Inflammatory macrophage treated with lipopolysaccharide for 4 hours (primary cell): ENCODE measurements at regions not wholly inside any gene's neighbourhood (a gene's known extent, or its start where the extent isn't known, plus 50 kb on each side); places are given as distances from the start of the nearest gene placed in this dataset.
"Not testable (repeated sequence)": the region's sequence is repeated elsewhere in the genome, so short reads cannot be mapped to it uniquely, and the experiment has no call there.

ENCODE experiments used
- DNase-seq: peaks from one replicate; pipeline ENCODE4 v3.0.0-alpha.2; 2020

DNA sequence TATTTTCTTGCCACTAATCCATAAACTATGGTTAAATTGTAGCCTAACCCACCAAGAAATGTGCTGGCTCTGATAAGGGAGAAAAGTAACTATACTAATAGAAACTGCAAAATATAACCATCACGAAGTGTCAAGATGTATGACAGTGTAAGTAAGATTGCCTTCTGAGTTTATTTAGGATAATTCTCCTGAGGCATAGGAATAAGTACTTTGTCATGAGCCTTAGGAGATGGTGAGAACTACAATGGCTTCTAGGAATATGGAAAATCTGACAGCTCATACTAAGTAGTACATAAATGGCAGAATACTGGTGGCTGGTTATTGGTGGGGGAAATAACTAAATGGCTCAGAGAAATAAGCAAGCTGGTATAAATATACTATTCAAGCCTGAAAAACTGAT, 543.9 kb downstream of the PRR16 start:
- DNase-seq, result no peak

- no peak for DNase-seq
Observed at GRCh38 chr5:121009058-121009457, 545.0 kb downstream of the PRR16 start.

GRCh38 chr5:121018004-121018403, 553.9 kb downstream of the PRR16 start:
- DNase-seq, result no peak

- no peak for DNase-seq
Observed at GRCh38 chr5:121019106-121019505, 555.0 kb downstream of the PRR16 start.

DNA sequence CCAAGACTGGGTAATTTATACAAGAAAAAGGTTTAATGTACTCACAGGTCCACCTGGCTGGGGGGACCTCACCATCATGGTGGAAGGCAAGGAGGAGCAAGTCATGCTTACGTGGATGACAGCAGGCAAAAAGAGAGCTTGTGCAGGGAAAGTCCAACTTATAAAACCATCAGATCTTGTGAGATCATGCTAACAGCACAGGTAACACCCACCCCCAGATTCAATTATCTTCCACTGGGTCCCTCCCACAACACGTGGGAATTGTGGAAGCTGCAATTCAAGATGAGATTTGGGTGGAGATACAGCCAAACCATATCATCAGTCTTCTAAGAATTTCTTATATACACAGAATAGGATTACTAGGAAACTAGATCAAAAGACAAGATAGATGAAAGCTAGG, 555.6 kb downstream of the PRR16 start:
- no peak for DNase-seq

DNA sequence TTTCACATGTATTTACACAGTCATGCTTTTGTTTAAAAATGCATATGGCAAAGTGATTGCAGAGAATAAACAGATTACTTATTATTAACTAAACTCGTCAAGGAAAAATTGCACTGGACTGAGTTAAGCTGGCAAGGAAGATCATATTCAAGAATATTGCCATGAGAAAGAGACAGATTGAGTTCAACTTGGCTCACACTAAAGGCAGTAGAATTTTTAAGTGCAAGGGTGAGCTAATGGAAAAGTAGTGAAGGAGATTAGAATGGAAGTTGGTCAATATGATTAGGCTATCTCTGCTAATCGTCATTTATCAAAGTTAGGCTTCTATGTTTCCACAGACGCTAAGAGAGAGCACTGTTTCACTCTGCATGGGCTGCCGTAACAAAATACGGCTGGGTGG, 557.6 kb downstream of the PRR16 start:
- DNase-seq, result no peak

DNA sequence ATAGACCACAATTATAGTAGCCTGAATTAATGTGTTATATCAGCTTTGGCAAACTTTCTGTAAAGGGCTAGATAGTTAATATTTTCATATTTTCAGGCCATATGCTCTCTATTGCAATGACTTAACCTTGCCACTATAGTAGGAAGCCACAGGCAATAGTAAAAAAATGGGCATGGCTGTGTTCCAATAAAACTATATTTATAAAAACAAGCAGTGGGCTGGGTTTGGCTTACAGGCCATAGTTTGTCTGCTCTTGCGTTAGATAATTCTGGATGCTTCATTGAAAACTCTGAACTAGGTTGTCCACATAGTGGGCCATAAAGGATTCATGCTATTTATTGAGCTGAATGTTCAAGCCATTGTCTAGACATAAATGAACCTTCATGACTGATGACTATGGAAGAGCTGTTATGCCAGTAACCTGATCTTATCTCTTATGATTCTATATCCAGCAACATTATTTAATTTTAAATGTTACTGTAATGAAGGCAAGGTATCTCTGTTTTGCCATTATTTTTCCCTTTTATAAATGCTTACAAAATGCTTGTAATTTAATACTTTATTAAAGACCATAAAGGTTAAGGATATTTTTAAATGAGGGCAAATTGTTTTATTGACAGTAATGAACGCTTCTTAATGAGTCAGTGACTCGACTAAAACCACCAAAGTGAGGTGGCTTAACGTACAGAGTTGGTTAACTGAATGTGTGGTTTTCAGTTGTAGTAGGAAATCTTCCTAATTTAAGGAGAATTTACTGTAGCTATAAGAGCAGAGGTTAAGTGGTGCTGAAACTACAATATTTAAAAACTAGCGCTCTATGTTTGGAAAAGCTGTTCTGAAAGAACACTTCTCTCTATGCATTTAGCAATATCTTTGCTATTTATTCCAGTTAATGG, 560.6 kb downstream of the PRR16 start:
- no peak for DNase-seq

GRCh38 chr5:121025671-121026070, 561.6 kb downstream of the PRR16 start:
- DNase-seq, result no peak

GRCh38 chr5:121027636-121028035, 563.5 kb downstream of the PRR16 start:
- DNase-seq, result no peak

DNA sequence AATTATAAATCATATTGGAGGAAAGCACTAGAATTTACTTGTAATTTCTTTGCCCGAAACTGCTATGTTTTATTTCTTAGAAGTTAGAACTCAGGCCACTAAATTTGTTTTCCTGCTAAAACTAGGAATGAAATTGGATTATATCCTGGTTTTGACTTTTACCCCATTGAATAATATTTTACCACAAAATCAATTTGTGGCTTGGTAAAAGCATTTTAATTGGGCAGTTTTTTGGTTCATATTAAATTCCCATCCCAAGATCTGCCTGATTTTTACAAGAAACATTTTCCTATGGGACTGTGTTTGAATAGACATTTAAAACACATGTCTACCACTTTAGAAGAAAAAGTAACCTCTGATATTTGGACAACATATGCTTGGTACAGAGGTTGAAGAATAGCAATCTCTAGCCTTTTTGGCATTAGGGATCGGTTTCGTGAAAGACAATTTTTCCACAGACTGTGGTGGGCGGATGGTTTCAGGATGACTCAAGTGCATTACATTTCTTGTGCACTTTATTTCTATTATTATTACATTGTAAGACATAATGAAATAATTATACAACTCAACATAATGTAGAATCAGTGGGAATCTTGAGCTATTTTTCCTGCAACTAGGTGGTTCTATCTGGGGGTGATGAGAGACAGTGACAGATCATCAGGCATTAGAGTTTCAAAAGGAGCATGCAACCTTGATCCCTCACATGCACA, 565.6 kb downstream of the PRR16 start:
- DNase-seq, result no peak

- DNase-seq, result no peak
Observed at GRCh38 chr5:121031491-121031890, 567.4 kb downstream of the PRR16 start.

DNA sequence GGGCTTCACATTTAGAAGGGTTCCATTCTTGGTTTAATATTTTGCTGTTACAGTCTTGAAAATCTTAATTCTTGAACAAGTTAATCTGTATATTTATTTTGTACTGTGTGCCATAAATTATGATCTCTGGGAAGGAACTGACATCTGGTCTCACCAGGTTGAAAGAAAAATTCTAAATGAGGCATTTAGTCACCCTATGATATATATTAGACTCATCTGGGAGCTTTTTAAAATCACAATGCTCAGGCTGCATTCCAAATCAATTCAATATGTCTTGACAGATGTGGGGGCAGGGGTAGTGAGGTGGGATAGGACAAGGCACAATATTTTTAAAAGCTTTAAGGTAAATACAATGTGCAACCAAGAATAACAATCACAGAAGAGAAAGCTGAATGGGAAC, 569.2 kb downstream of the PRR16 start:
- DNase-seq, result no peak

- DNase-seq, result no peak
Observed at GRCh38 chr5:121038438-121038837, 574.3 kb downstream of the PRR16 start.

DNA sequence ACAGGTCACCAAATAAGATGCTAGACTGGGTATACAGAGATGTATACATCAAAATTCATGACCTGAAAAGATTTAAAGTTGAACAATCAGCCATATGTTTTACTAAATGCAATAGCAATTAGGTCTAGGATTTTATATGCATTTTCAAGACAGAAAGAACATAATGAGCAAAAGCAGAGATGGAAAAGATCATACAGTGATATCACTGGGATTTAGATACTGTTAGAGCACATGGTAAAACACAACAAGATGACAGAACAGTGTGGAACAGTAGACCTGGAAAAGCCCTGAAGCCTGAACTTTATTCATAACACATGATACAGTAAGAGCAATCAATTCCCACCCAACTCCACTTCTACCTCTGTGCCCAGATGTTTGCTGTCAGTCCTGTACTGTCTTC, 585.9 kb downstream of the PRR16 start:
- no peak for DNase-seq

DNA sequence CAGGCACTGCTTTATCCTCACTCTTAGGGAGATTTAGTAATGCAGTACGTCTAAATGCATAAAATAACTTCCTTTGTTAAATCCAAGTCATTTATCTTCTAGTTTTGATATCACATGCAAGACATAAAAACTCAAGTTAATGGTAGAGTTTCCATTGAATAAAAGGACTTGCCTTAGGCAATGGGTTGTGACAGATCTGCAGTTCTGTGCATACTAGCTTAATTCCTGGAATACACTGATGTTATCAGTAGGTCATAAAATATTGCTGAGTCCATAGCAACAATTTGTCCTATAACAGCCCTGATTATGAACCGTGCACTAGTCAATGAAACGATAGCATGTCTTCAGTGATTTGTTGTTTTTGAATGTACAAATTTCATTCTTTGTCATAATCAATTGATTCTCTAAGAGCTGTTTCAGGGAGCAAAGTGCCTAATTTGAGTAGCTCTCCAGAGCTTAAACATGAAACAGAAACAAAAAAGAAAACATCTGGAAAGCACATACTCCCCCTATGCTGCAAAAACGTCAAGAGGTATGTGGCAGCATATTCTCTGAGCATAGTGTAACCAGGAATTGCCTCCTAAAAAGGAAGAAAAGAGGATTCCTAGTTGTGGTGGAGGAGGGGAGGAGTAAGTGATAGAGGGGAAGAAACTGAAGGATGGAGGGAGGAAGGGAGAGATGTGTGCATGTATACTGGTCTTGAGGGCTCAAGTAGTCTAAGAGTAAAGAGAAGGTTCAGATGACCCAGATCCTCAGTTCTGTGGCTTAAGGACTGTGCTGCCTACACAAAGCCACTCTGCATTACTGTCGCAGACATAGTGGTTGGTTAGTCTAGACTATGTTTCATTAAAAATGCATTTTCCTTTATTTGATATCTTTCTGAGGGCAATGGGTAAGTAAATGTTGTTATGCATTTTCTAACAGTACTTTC, 589.2 kb downstream of the PRR16 start:
- no peak for DNase-seq

DNA sequence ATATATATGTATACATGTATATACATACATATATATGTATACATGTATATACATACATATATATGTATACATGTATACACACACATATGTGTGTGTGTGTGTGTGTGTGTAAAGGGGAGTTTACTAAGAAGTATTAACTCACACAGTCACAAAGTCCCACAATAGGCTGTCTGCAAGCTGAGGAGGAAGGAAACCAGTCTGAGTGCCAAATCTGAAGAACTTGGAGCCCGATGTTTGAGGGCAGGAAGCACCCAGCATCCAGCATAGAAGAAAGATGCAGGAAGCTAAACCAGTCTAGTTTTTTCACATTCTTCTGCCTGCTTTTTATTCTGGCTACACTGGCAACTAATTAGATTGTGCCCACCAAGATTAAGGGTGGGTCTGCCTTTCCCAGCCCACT, 591.5 kb downstream of the PRR16 start:
- no peak for DNase-seq

GRCh38 chr5:121064241-121064640, 600.1 kb downstream of the PRR16 start:
- DNase-seq, result not testable (repeated sequence)

DNA sequence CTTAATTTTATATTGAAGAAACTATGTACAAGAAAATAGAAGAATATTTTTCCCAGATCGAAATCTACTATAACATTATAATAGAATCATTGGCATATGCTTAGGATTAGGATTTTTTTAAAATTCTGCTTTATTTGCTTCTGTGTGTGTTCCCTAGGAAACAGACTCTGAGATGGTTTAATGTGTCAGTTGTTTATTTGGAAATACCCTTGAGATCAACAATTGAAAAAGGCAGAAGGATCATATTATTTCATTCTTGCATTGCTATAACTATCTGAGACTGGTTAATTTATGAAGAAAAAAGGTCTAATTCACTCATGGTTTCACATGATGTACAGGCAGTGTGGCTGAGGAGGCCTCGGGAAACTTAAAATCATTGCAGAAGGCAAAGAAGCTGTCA, 622.6 kb downstream of the PRR16 start:
- DNase-seq, result no peak

DNA sequence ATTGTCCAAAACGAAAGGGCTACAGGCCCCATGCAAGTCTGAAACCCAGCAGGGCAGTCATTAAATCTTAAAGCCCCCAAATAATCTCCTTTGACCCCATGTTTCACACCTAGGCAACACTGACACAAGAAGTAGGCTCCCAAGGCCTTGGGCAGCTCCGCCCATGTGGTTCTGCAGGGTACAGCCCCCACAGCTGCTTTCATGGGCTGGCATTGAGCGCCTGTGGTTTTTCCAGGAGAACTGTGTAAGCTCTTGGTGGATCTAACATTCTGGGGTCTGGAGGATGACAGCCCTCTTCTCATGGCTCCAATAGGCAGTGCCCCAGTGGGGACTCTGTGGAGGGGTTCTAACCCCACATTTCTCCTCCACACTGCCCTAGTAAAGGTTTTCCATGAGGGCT, 623.5 kb downstream of the PRR16 start:
- DNase-seq, result no peak

- DNase-seq, result no peak
Observed at GRCh38 chr5:121088341-121088740, 624.2 kb downstream of the PRR16 start.

DNA sequence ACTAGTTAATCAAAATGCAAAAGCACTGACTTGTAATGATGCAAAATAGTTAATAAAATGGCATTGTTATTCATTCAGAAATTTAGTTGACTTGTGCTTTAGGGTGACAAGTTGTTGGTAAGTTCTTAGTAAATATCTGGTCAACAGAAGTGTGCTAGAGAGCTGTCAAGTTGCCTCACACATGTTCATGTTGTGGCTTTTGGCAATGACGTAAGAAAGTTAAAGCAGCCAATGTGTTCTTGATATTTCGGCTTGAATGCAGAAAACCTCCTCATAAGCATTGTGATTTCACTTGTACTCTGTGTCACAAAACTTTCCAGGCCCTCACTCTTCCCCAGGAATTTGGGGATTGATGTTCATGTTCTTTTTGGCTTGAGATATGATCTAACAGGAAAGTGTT, 626.7 kb downstream of the PRR16 start:
- no peak for DNase-seq

GRCh38 chr5:121100931-121101330, 636.8 kb downstream of the PRR16 start:
- no peak for DNase-seq

DNA sequence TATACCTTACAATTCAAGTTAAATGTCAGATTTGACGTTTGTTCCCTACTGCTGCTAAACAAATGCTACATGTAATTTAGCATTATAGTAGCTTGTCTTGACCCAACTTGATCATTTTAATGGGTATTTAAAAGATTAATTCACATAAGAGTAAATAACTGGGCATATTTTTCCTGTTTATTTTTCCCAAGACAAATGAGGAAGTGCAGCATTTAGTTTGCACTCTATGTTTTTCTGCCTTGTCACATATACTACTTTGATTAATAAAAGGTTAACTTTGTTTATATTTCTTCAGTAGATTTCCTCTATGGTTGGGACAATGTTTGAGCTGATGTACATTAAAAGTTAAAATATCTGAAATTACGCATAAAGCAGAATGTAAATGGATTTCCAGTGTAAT, 641.8 kb downstream of the PRR16 start:
- DNase-seq, result no peak
